HCT116 (cell line): ENCODE measurements at regions not wholly inside any gene's neighbourhood (a gene's known extent, or its start where the extent isn't known, plus 50 kb on each side); places are given as distances from the start of the nearest gene placed in this dataset.

Source experiments
- ATAC-seq: fragments of 200-7000 bp; cut with Tn5 transposase; 2 replicates; pipeline ENCODE4 v1.9.1; 2020; ENCODE audit warnings: mild to moderate bottlenecking, moderate library complexity
- BruUV-seq: library from RNA; stranded (reverse); fragments of 400-500 nt; replicated peaks from 2 replicates; lab custom pipeline; 2021; lab: Mats Ljungman, UMichigan
- CTCF ChIA-PET: fragments of 300-600 bp; sonication (Branson Sonifier 250); formaldehyde crosslinking; loops from one replicate; lab custom pipeline; 2021; ENCODE audit warnings: antibody characterized with exemption; lab: Charles Lee
- POLR2A ChIA-PET: fragments of 300-600, 350-600 bp; sonication (Branson Sonifier 250); formaldehyde crosslinking; loops from one replicate; lab custom pipeline; 2021; ENCODE audit warnings: antibody characterized with exemption; lab: Charles Lee
- RAD21 ChIA-PET, 2 experiments: fragments of 300-600 bp; sonication (Branson Sonifier 250); formaldehyde crosslinking; loops; one replicate each; lab custom pipeline; 2023; ENCODE audit warnings: low total read pairs in 2 of 2; ENCODE audit not compliant: uncharacterized antibody in 2 of 2, unreplicated experiment in 2 of 2, low non-redundant PET in 1 of 2; lab: Charles Lee
- DNase-seq: peaks from one replicate; pipeline ENCODE4 v3.0.0-alpha.2; 2010; ENCODE audit warnings: low read depth, low spot score
- H2AFZ ChIP-seq: fragments of 200-600 bp; shearing (Covaris generic), sonication (generic); 2 replicates; pipeline ENCODE4 v1.6.1; 2017; ENCODE audit warnings: low read depth, mixed run types, mixed read lengths, antibody characterized with exemption, low read length; ENCODE audit not compliant: poor library complexity, severe bottlenecking
- H3K27ac ChIP-seq: 2 replicates; pipeline ENCODE4 v1.5.1; 2012; ENCODE audit warnings: low read depth, low read length
- H3K27me3 ChIP-seq: fragments of 200-600 bp; sonication (generic); 2 replicates; pipeline ENCODE4 v1.6.1; 2016; ENCODE audit warnings: mixed run types, low read length, mixed read lengths; ENCODE audit not compliant: insufficient read depth
- H3K36me3 ChIP-seq, 2 experiments: fragments of 200-500 bp in 1 of 2; fragments of 200-600 bp in 1 of 2; sonication (Bioruptor generic) in 1 of 2; sonication (generic) in 1 of 2; 2 replicates each; pipeline versions ENCODE4 v1.5.1 to v1.6.1; 2014 to 2016; ENCODE audit warnings: low read length in 2 of 2, inconsistent platforms in 1 of 2, mixed read lengths in 1 of 2, mixed run types in 1 of 2; ENCODE audit not compliant: insufficient read depth in 2 of 2, control insufficient read depth in 1 of 2
- H3K4me1 ChIP-seq, 2 experiments: fragments of 200-600 bp in 1 of 2; sonication (generic) in 1 of 2; 2 replicates each; pipeline versions ENCODE4 v1.5.1 to v1.6.1; 2012 to 2017; ENCODE audit warnings: low read length in 2 of 2, inconsistent platforms in 1 of 2, mild to moderate bottlenecking in 1 of 2, mixed read lengths in 1 of 2, mixed run types in 1 of 2, moderate library complexity in 1 of 2; ENCODE audit not compliant: insufficient read depth in 2 of 2, control insufficient read depth in 1 of 2
- H3K4me2 ChIP-seq: fragments of 200-600 bp; sonication (generic); 2 replicates; pipeline ENCODE4 v1.6.1; 2017; ENCODE audit warnings: mixed run types, low read length, mixed read lengths
- H3K4me3 ChIP-seq, 2 experiments: fragments of 200-600 bp in 1 of 2; sonication (generic) in 1 of 2; replicated peaks in 1 of 2; 2 replicates each; pipeline ENCODE4 v1.5.1; 2011 to 2016; ENCODE audit warnings: low read length in 2 of 2, control low read depth in 1 of 2, low read depth in 1 of 2, mild to moderate bottlenecking in 1 of 2, mixed read lengths in 1 of 2, mixed run types in 1 of 2
- H3K79me2 ChIP-seq: fragments of 200-600 bp; sonication (generic); 2 replicates; pipeline ENCODE4 v1.6.1; 2017; ENCODE audit warnings: mild to moderate bottlenecking, mixed run types, low read length, moderate library complexity, mixed read lengths; ENCODE audit not compliant: insufficient read depth
- H3K9ac ChIP-seq: fragments of 200-600 bp; sonication (generic); 2 replicates; pipeline ENCODE4 v1.6.1; 2016; ENCODE audit warnings: low read length, mixed read lengths
- H3K9me2 ChIP-seq: fragments of 200-600 bp; sonication (generic), shearing (Covaris generic); 2 replicates; pipeline ENCODE4 v1.6.1; 2017; ENCODE audit warnings: mixed run types, mild to moderate bottlenecking, moderate library complexity; ENCODE audit not compliant: insufficient read depth
- H3K9me3 ChIP-seq, 2 experiments: fragments of 200-500 bp in 1 of 2; fragments of 200-600 bp in 1 of 2; sonication (Bioruptor generic) in 1 of 2; sonication (generic) in 1 of 2; 2 replicates each; pipeline ENCODE4 v1.6.1; 2014 to 2017; ENCODE audit warnings: low read length in 2 of 2, mixed read lengths in 2 of 2, inconsistent platforms in 1 of 2, low read depth in 1 of 2, mild to moderate bottlenecking in 1 of 2, mixed run types in 1 of 2, moderate library complexity in 1 of 2; ENCODE audit not compliant: control insufficient read depth in 1 of 2, insufficient read depth in 1 of 2
- H4K20me1 ChIP-seq: fragments of 200-600 bp; sonication (generic), shearing (Covaris generic); 2 replicates; pipeline ENCODE4 v1.6.1; 2017; ENCODE audit warnings: mixed run types, mild to moderate bottlenecking, moderate library complexity; ENCODE audit not compliant: insufficient read depth
- ATF3 ChIP-seq: IDR thresholded peaks from 2 replicates; pipeline ENCODE4 v1.6.1; 2012
- CEBPB ChIP-seq: IDR thresholded peaks from 2 replicates; pipeline ENCODE4 v1.6.1; 2012; ENCODE audit warnings: low read depth
- CTCF ChIP-seq, 3 experiments: fragments of 200-600 bp in 1 of 3; sonication (generic) in 1 of 3; IDR thresholded peaks in 2 of 3; conservative IDR thresholded peaks in 1 of 3; 2 replicates each; pipeline ENCODE4 v1.5.1; 2012 to 2017; ENCODE audit warnings: low read depth in 2 of 3, low read length in 2 of 3, antibody characterized with exemption in 1 of 3, borderline replicate concordance in 1 of 3, control low read depth in 1 of 3, mild to moderate bottlenecking in 1 of 3, mixed read lengths in 1 of 3, mixed run types in 1 of 3, moderate library complexity in 1 of 3; ENCODE audit not compliant: insufficient read depth in 1 of 3
- EZH2phosphoT487 ChIP-seq: fragments of 200-600 bp; IDR thresholded peaks from 2 replicates; pipeline ENCODE4 v1.6.1; 2018; ENCODE audit warnings: antibody characterized with exemption, borderline replicate concordance
- JUND ChIP-seq: IDR thresholded peaks from 2 replicates; pipeline ENCODE4 v1.6.1; 2012
- MAX ChIP-seq: IDR thresholded peaks from 2 replicates; pipeline ENCODE4 v1.6.1; 2012
- POLR2A ChIP-seq: IDR thresholded peaks from 2 replicates; pipeline ENCODE4 v1.7.0; 2011; ENCODE audit warnings: borderline replicate concordance; ENCODE audit not compliant: insufficient read depth, insufficient read length; ENCODE audit errors: extremely low read depth
- REST ChIP-seq: IDR thresholded peaks from 2 replicates; pipeline ENCODE4 v1.6.1; 2012; ENCODE audit warnings: low read depth
- ZFX ChIP-seq: fragments of 450-650 bp; IDR thresholded peaks from 2 replicates; pipeline ENCODE4 v1.6.1; 2017
- intact Hi-C: fragments of 100-400 bp; cut with micrococcal nuclease; formaldehyde crosslinking; loops from 2 replicates; pipeline ENCODE4 v1.10.0; 2022

GRCh38 chr14:53273671-53274072, 120.5 kb upstream of the DDHD1 start:
- Histone ChIP-seq H3K27ac (no peak overlapping the region), H4K20me1 (no peaks in the 10 kb centered on the region), H3K4me3 (no peak overlapping the region), H3K9ac (no peak overlapping the region), H2AFZ (no peak overlapping the region), H3K79me2 (no peaks in the 10 kb centered on the region), H3K27me3 (no peaks in the 10 kb centered on the region), H3K9me2 (no peaks in the 10 kb centered on the region), H3K36me3 (0 out of 4 replicates have a peak, but pooled peaks cover 0 to 2% of the 10 kb centered on the region in 2 experiments), H3K4me2 (no peak overlapping the region), H3K4me1 (peaks cover 0 to 3% of the 10 kb centered on the region in 2 experiments; a peak in 1 of 4 replicates), H3K9me3 (peaks cover 0 to 4% of the 10 kb centered on the region in 2 experiments; a peak in 1 of 4 replicates)
- no peak for ATAC-seq
- DNase-seq = no peak
- CTCF ChIA-PET = no interaction called here
- POLR2A ChIA-PET = no interaction called here
- intact Hi-C loops = no loop called here
- BruUV-seq = no TSS peak
- RAD21 ChIA-PET = no interaction called here
- TF ChIP-seq CEBPB = no peak
- TF ChIP-seq POLR2A = no peak
- no peak for TF ChIP-seq REST
- no peak for TF ChIP-seq MAX
- TF ChIP-seq EZH2phosphoT487 = no peak
- TF ChIP-seq ZFX = no peak
- no peak for TF ChIP-seq CTCF (IDR thresholded peaks at IDR 0.05 in 2 of 3, conservative IDR thresholded peaks at IDR 0.05 in 1 of 3; ENCODE audit: borderline replicate concordance in 1 of 3, insufficient read depth in 1 of 3, low read depth in 2 of 3, low read length in 2 of 3)
- no peak for TF ChIP-seq JUND
- no peak for TF ChIP-seq ATF3
